Gastrocnemius medialis (tissue), 4 donors: ENCODE measurements at regions not wholly inside any gene's neighbourhood (a gene's known extent, or its start where the extent isn't known, plus 50 kb on each side); places are given as distances from the start of the nearest gene placed in this dataset.

Experiments used
- CTCF ChIP-seq, 5 experiments: fragments of 450-650 bp in 3 of 5; fragments of 200-600 bp in 2 of 5; sonication (generic) in 2 of 5; IDR thresholded peaks in 4 of 5; conservative IDR thresholded peaks in 1 of 5; 1 replicate in 4 of 5; 2 replicates in 1 of 5; pipeline ENCODE4 v1.5.1; 2016 to 2019; ENCODE audit warnings: antibody characterized with exemption in 5 of 5, mild to moderate bottlenecking in 3 of 5, moderate library complexity in 3 of 5
- POLR2A ChIP-seq, 2 donors: fragments of 450-650 bp; IDR thresholded peaks; one replicate each; pipeline ENCODE4 v1.6.1; 2017; ENCODE audit warnings: antibody characterized with exemption in 2 of 2, mild to moderate bottlenecking in 2 of 2, moderate library complexity in 2 of 2

GRCh38 chr15:66854012-66854965, 152.3 kb downstream of the SMAD6 start:
- no peak for TF ChIP-seq CTCF (IDR thresholded peaks at IDR 0.05 in 4 of 5, conservative IDR thresholded peaks at IDR 0.05 in 1 of 5)
- no peak for TF ChIP-seq POLR2A (IDR thresholded peaks at IDR 0.05)
